Prostate gland (tissue), 2 donors: ENCODE measurements at regions not wholly inside any gene's neighbourhood (a gene's known extent, or its start where the extent isn't known, plus 50 kb on each side); places are given as distances from the start of the nearest gene placed in this dataset.

ENCODE experiments used
- POLR2A ChIP-seq: fragments of 450-650 bp; IDR thresholded peaks from one replicate; pipeline ENCODE4 v1.6.1; 2016; ENCODE audit warnings: antibody characterized with exemption, mild to moderate bottlenecking
- TF ChIP-seq, protein P1 (sequence below), 4 experiments: fragments of 200-600 bp in 2 of 4; fragments of 450-650 bp in 2 of 4; sonication (generic) in 2 of 4; IDR thresholded peaks; 1 replicate in 3 of 4; 2 replicates in 1 of 4; pipeline ENCODE4 v1.5.1; 2016 to 2019; ENCODE audit warnings: antibody characterized with exemption in 4 of 4, mild to moderate bottlenecking in 2 of 4, moderate library complexity in 2 of 4

DNA sequence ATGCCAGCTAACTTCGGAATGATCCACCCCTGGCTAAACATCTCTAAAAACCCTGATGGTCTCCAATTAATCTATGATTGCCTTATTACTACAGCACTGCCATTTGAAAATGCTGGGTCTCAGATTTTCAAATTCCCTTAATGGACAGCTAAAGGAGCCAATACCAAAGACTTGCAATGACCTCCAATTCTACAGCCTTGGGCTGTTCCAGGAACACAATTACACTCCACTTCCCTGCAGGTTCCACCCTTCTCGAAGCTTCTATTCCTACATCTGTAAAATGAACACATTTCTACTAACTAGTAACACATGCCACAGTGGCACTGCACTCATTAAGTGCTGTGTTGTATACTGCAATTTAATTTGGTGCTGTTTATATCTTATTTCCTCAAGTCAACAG, 85.7 kb upstream of the AK4 start:
- no peak for TF ChIP-seq POLR2A
- TF ChIP-seq, protein P1, sequence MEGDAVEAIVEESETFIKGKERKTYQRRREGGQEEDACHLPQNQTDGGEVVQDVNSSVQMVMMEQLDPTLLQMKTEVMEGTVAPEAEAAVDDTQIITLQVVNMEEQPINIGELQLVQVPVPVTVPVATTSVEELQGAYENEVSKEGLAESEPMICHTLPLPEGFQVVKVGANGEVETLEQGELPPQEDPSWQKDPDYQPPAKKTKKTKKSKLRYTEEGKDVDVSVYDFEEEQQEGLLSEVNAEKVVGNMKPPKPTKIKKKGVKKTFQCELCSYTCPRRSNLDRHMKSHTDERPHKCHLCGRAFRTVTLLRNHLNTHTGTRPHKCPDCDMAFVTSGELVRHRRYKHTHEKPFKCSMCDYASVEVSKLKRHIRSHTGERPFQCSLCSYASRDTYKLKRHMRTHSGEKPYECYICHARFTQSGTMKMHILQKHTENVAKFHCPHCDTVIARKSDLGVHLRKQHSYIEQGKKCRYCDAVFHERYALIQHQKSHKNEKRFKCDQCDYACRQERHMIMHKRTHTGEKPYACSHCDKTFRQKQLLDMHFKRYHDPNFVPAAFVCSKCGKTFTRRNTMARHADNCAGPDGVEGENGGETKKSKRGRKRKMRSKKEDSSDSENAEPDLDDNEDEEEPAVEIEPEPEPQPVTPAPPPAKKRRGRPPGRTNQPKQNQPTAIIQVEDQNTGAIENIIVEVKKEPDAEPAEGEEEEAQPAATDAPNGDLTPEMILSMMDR (IDR thresholded peaks at IDR 0.05), result no peak
